Cardiac muscle cell (in vitro differentiated cells and primary cell): ENCODE measurements at regions not wholly inside any gene's neighbourhood (a gene's known extent, or its start where the extent isn't known, plus 50 kb on each side); places are given as distances from the start of the nearest gene placed in this dataset.

Source experiments
- DNase-seq, 2 donors: peaks; one replicate each; pipeline versions ENCODE4 v3.0.0 to v3.0.0-alpha.2; 2010 to 2017; ENCODE audit warnings: low read depth in 1 of 2, low spot score in 1 of 2
- H3K27ac ChIP-seq: fragments of 200-600 bp; sonication (generic); 2 replicates; pipeline ENCODE4 v1.5.1; 2016
- H3K27me3 ChIP-seq: fragments of 200-600 bp; sonication (generic); 2 replicates; pipeline ENCODE4 v1.6.0; 2016; ENCODE audit warnings: control low read depth
- H3K36me3 ChIP-seq: fragments of 200-600 bp; sonication (generic); 2 replicates; pipeline ENCODE4 v1.5.1; 2016; ENCODE audit warnings: control low read depth
- H3K4me1 ChIP-seq: fragments of 200-600 bp; sonication (generic); 2 replicates; pipeline ENCODE4 v1.8.1; 2017; ENCODE audit warnings: low read depth, mild to moderate bottlenecking, mixed run types
- H3K4me3 ChIP-seq: fragments of 200-600 bp; sonication (generic); 2 replicates; pipeline ENCODE4 v1.5.1; 2016; ENCODE audit warnings: mild to moderate bottlenecking
- H3K9me3 ChIP-seq: fragments of 200-600 bp; sonication (generic); 2 replicates; pipeline ENCODE4 v1.5.1; 2017; ENCODE audit warnings: low read depth, mild to moderate bottlenecking, control low read depth
- TF ChIP-seq, protein P1 (sequence below): IDR thresholded peaks from 2 replicates; pipeline ENCODE4 v1.5.1; 2012; ENCODE audit warnings: low read depth, mild to moderate bottlenecking, low read length

GRCh38 chr2:5991305-5991968 is 299.3 kb downstream of the SOX11 start:
- H3K4me3 ChIP-seq, result no peak overlapping the region

DNA sequence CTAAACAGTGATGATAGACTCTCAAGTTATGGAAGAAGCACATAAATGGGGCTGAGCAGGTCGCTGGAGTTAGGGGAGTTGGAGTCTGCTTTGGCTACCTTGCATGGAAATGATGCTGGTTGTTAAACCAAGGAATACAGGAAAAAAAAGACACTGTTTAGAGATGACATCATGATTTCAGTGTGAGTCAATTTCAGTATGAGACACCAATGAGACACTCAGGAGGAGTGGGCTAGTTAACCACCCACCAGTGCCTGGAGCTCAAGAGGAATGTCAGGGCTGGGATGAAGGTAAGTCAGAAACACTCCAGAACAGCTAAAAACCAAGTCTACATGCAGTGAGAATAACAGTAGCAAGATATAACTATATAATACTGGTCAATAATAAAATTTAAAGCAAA is 303.6 kb downstream of the SOX11 start:
- DNase-seq, result no peak
- Histone ChIP-seq H3K9me3 (no peaks in the 10 kb centered on the region), H3K27ac (no peak overlapping the region), H3K4me1 (no peaks in the 10 kb centered on the region), H3K36me3 (no peaks in the 10 kb centered on the region), H3K4me3 (no peak overlapping the region), H3K27me3 (no peaks in the 10 kb centered on the region)
- TF ChIP-seq, protein P1, sequence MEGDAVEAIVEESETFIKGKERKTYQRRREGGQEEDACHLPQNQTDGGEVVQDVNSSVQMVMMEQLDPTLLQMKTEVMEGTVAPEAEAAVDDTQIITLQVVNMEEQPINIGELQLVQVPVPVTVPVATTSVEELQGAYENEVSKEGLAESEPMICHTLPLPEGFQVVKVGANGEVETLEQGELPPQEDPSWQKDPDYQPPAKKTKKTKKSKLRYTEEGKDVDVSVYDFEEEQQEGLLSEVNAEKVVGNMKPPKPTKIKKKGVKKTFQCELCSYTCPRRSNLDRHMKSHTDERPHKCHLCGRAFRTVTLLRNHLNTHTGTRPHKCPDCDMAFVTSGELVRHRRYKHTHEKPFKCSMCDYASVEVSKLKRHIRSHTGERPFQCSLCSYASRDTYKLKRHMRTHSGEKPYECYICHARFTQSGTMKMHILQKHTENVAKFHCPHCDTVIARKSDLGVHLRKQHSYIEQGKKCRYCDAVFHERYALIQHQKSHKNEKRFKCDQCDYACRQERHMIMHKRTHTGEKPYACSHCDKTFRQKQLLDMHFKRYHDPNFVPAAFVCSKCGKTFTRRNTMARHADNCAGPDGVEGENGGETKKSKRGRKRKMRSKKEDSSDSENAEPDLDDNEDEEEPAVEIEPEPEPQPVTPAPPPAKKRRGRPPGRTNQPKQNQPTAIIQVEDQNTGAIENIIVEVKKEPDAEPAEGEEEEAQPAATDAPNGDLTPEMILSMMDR, result no peak

More at GRCh38 chr2:5991305-5991968, 299.3 kb downstream of the SOX11 start:
- H3K4me1 ChIP-seq, result no peaks in the 10 kb centered on the region
- no peaks in the 10 kb centered on the region for H3K27me3 ChIP-seq
- peak in 1 of 2 donors; percentile 19 for DNase-seq
- no peaks in the 10 kb centered on the region for H3K36me3 ChIP-seq
- TF ChIP-seq, protein P1, result no peak
- H3K9me3 ChIP-seq, result no peaks in the 10 kb centered on the region
- H3K27ac ChIP-seq, result no peak overlapping the region

GRCh38 chr2:6008186-6008585 is 316.0 kb downstream of the SOX11 start:
- Histone ChIP-seq H3K27me3 (no peaks in the 10 kb centered on the region), H3K9me3 (no peaks in the 10 kb centered on the region), H3K4me1 (no peaks in the 10 kb centered on the region), H3K4me3 (no peak overlapping the region), H3K27ac (no peak overlapping the region), H3K36me3 (no peaks in the 10 kb centered on the region)
- no peak for DNase-seq
- TF ChIP-seq, protein P1, result no peak

DNA sequence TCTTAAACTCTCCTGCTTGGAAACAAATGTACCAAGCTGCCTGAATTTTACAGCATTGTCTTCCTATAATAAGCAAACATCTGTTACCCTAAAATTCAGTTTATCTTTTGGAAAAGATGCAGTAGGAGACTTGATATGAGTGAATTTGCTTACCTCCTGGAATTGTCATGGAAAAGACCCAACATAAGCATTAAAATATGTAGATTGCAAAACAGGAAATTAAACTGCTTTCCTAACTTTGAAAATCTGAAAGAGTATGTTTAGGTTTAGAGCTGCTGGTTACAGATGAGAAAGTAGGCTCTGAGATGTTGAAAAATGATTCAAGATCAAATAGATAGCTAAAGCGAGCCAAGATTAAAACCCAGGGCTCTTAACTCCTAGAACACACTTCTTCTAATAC is 316.5 kb downstream of the SOX11 start:
- Histone ChIP-seq H3K27me3 (no peaks in the 10 kb centered on the region), H3K27ac (no peak overlapping the region), H3K4me3 (no peak overlapping the region), H3K36me3 (no peaks in the 10 kb centered on the region), H3K4me1 (no peaks in the 10 kb centered on the region), H3K9me3 (no peaks in the 10 kb centered on the region)
- TF ChIP-seq, protein P1, result no peak
- no peak for DNase-seq

DNA sequence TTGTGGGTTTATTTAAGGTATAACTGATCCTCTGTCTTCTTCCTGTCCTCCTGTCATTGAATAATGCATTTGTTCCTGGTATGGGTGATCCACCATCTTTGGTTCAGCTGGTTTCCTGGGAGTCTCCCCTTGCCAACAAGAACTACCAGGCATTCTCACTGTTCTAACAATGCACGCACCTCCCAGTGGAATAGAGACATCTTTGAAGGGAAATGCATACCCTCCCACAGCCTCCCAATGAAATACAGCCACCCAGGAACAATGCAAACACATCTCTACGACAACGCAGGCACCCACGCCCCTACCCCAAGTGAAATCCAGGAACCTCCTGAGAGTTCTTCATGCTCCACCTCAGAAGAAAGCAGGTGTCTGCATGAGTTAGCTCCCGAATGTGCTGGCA is 318.0 kb downstream of the SOX11 start:
- Histone ChIP-seq H3K4me3 (no peak overlapping the region), H3K27me3 (no peaks in the 10 kb centered on the region), H3K9me3 (no peaks in the 10 kb centered on the region), H3K27ac (no peak overlapping the region), H3K36me3 (no peaks in the 10 kb centered on the region), H3K4me1 (no peaks in the 10 kb centered on the region)
- no peak for DNase-seq
- TF ChIP-seq, protein P1, result no peak
